Endothelial cell (in vitro differentiated cells): ENCODE measurements at regions not wholly inside any gene's neighbourhood (a gene's known extent, or its start where the extent isn't known, plus 50 kb on each side); places are given as distances from the start of the nearest gene placed in this dataset.

Experiments used
- DNase-seq: peaks from one replicate; pipeline ENCODE4 v3.0.0; 2021; ENCODE audit warnings: low spot score
- H3K27ac Mint-ChIP-seq: one replicate; pipeline ENCODE4 v1.8.0; 2021; ENCODE audit warnings: mixed read lengths, inconsistent platforms; ENCODE audit not compliant: unreplicated experiment
- H3K27me3 Mint-ChIP-seq: one replicate; pipeline ENCODE4 v1.8.0; 2021; ENCODE audit warnings: mild to moderate bottlenecking, moderate library complexity, mixed read lengths, inconsistent platforms; ENCODE audit not compliant: unreplicated experiment
- H3K36me3 Mint-ChIP-seq: one replicate; pipeline ENCODE4 v1.8.0; 2021; ENCODE audit warnings: mild to moderate bottlenecking, low read depth, mixed read lengths, inconsistent platforms; ENCODE audit not compliant: unreplicated experiment
- H3K4me1 Mint-ChIP-seq: one replicate; pipeline ENCODE4 v1.8.0; 2021; ENCODE audit warnings: mild to moderate bottlenecking, mixed read lengths, inconsistent platforms; ENCODE audit not compliant: unreplicated experiment
- H3K4me3 Mint-ChIP-seq: one replicate; pipeline ENCODE4 v1.8.0; 2021; ENCODE audit warnings: mild to moderate bottlenecking, mixed read lengths, inconsistent platforms; ENCODE audit not compliant: unreplicated experiment
- H3K9me3 Mint-ChIP-seq: one replicate; pipeline ENCODE4 v1.8.0; 2021; ENCODE audit warnings: mixed read lengths, inconsistent platforms; ENCODE audit not compliant: unreplicated experiment
- TF ChIP-seq, protein P1 (sequence below): fragments of 200-600 bp; sonication (generic); IDR thresholded peaks from one replicate; pipeline ENCODE4 v1.5.0; 2021; ENCODE audit warnings: antibody characterized with exemption; ENCODE audit not compliant: unreplicated experiment

DNA sequence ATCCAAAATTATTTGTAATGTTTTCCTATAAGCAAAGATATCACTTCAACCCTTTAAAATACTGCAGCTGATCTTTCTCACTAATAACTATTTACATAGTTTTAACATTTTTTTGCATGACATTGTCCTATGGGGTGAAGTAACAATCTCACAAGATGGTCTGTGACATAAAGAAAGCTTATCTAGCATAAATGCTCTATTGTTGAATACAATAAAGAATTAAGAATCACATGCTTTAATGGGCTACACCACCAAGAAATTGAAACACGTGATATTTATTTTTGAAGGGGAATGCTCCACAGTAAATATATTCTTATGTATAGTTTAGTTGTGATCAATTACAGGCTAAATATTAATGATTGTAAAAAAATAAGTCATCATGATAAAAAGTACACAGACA is 441.1 kb downstream of the PTH2R start:
- Mint-ChIP-seq H3K9me3 (no peaks in the 10 kb centered on the region), H3K4me3 (no peak overlapping the region), H3K27ac (no peak overlapping the region), H3K27me3 (peaks cover 2% of the 10 kb centered on the region), H3K36me3 (peaks cover 8% of the 10 kb centered on the region), H3K4me1 (no peaks in the 10 kb centered on the region)
- TF ChIP-seq, protein P1, sequence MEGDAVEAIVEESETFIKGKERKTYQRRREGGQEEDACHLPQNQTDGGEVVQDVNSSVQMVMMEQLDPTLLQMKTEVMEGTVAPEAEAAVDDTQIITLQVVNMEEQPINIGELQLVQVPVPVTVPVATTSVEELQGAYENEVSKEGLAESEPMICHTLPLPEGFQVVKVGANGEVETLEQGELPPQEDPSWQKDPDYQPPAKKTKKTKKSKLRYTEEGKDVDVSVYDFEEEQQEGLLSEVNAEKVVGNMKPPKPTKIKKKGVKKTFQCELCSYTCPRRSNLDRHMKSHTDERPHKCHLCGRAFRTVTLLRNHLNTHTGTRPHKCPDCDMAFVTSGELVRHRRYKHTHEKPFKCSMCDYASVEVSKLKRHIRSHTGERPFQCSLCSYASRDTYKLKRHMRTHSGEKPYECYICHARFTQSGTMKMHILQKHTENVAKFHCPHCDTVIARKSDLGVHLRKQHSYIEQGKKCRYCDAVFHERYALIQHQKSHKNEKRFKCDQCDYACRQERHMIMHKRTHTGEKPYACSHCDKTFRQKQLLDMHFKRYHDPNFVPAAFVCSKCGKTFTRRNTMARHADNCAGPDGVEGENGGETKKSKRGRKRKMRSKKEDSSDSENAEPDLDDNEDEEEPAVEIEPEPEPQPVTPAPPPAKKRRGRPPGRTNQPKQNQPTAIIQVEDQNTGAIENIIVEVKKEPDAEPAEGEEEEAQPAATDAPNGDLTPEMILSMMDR, result no peak
- no peak for DNase-seq

DNA sequence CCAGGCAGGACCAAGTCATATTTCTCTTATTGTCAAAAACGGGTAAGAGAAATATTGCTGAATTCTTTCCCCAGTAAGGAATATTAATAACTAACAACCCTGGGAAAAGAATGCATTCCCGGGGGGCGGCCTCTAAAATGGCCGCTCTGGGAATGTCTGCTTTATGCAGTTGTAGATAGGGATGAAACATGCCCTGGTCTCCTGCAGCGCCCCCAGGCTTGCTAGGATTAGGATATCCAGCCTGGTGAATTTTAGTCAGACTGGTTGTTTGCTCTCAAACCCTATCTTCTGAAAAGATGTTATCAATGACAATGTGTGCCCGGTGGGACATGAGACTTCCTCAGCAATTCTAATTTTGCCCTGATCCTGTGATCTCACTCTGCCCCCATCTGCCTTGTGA is 448.1 kb downstream of the PTH2R start:
- Mint-ChIP-seq H3K4me1 (no peaks in the 10 kb centered on the region), H3K4me3 (no peak overlapping the region), H3K36me3 (no peaks in the 10 kb centered on the region), H3K27me3 (no peaks in the 10 kb centered on the region), H3K9me3 (peaks cover 7% of the 10 kb centered on the region), H3K27ac (no peak overlapping the region)
- TF ChIP-seq, protein P1, result no peak
- no peak for DNase-seq

DNA sequence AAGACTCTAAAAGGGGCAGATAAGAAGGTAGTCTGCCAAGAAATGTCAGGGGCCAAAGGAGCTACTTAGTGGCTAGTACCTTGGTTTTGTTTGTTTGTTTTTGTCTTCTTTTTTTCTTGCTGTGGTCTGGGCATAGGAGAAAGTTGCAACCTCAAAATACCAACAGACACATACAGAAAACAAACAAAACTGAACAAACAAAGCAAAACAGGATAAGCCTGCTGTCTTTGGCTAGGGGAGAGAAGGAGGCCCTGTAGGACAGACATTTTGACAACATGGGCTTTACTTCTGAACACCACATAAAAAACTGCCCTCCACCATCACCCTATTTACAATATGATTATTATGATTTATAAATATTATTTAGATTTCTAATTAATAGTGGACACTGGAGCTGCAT is 460.8 kb downstream of the PTH2R start:
- H3K4me1 Mint-ChIP-seq, result no peaks in the 10 kb centered on the region
- DNase-seq, result no peak
- H3K27ac Mint-ChIP-seq, result no peak overlapping the region
- H3K9me3 Mint-ChIP-seq, result no peaks in the 10 kb centered on the region
- no peaks in the 10 kb centered on the region for H3K36me3 Mint-ChIP-seq
- TF ChIP-seq, protein P1, result no peak
- no peak overlapping the region for H3K4me3 Mint-ChIP-seq
- H3K27me3 Mint-ChIP-seq, result no peaks in the 10 kb centered on the region

DNA sequence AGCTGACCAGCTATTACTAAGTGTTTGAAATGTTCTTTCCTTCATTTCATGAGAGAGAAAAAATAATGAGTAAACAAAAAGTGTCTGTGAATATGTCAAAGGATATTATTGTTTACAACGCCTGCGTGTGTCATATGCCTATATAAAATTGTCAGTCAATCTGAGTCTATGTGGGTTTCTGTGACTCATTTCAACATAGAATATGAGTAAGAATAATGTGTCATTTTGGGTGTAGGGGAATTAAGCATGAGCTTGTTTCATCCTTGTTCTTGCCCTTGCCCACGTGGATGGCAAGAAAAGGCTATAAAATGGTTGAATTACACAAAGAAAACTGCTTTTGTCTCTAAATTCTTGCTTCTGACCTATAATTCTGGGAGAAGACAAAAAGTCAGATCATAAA is 466.0 kb downstream of the PTH2R start:
- TF ChIP-seq, protein P1, result no peak
- DNase-seq, result no peak
- no peak overlapping the region for H3K4me3 Mint-ChIP-seq
- H3K36me3 Mint-ChIP-seq, result no peaks in the 10 kb centered on the region
- H3K27me3 Mint-ChIP-seq, result no peaks in the 10 kb centered on the region
- H3K4me1 Mint-ChIP-seq, result no peaks in the 10 kb centered on the region
- no peaks in the 10 kb centered on the region for H3K9me3 Mint-ChIP-seq
- H3K27ac Mint-ChIP-seq, result no peak overlapping the region

DNA sequence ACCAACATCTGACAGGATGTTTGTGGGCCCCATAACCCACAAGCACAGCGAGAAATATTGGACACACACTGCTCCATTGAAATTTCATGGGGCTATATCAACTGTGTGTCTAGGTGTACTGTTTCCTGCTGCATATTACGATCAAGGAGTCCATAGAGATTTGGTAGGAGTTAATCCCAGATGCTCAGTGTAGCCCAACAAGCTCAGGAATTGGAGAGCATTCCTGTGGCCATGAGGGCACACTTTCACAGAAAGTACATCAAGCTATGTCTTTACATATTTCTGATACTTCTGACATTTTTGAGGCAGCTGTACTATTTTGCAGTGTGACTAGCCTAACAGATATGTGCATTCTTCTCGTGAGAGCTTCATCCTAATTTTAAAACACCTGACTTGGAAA is 473.1 kb downstream of the PTH2R start:
- Mint-ChIP-seq H3K9me3 (no peaks in the 10 kb centered on the region), H3K36me3 (no peaks in the 10 kb centered on the region)

More for the DNA sequence above, 473.1 kb downstream of the PTH2R start:
- Mint-ChIP-seq H3K4me1 (no peaks in the 10 kb centered on the region), H3K4me3 (no peak overlapping the region), H3K27ac (no peak overlapping the region), H3K27me3 (no peaks in the 10 kb centered on the region)
- no peak for DNase-seq
- TF ChIP-seq, protein P1, result no peak
